HG03045 (cell line): ENCODE measurements at regions not wholly inside any gene's neighbourhood (a gene's known extent, or its start where the extent isn't known, plus 50 kb on each side); places are given as distances from the start of the nearest gene placed in this dataset.

Experiments
- ATAC-seq: cut with Tn5 transposase; IDR thresholded peaks from one replicate; pipeline ENCODE4 v1.9.1; 2021; ENCODE audit warnings: mild to moderate bottlenecking, moderate library complexity; ENCODE audit not compliant: unreplicated experiment

DNA sequence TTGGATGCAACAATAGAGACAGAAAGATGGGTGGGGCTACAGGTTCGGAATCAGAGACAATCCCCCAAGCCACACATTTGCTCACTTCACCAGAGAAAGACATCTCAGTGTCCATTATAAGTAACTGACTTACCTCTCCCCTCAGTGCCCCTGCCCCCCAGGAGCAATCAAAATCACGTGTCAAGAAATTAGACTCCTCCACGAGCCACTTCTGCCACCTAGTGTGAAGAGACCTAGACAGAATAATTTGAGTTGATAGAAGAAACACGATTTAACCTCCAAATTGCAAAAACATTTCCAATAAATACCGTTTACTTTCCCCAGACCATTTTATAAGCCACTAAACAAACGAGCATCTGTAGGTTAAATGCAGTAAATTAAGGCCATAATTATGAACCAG, 123.2 kb downstream of the SLC30A10 start:
- no peak for ATAC-seq

- ATAC-seq = no peak
Observed at GRCh38 chr1:219801156-219801820, 127.1 kb downstream of the SLC30A10 start.

GRCh38 chr1:219798283-219799030, 129.9 kb downstream of the SLC30A10 start:
- peak; percentile 51 for ATAC-seq

DNA sequence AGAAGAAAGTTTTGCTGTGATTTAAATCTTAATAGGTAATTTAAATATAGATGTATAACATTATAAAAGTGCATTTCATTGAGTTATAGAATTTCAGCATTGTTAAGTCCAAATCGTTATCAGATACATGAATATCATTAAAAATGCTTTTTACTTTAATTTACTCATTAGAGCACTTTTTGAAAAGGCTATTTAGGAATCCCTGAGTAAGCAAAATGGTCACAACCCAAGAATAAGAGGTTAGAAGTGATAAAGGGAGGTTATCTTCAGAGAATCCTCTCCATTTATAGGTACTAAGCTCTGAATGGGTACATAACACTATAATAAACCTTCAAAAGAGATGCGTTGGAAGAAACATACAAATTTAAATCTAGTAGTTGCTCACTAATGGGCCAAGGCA, 130.7 kb downstream of the SLC30A10 start:
- ATAC-seq = no peak

GRCh38 chr1:219797009-219797408, 131.3 kb downstream of the SLC30A10 start:
- ATAC-seq = no peak

- no peak for ATAC-seq
Observed at GRCh38 chr1:219795363-219795917, 132.9 kb downstream of the SLC30A10 start.

- no peak for ATAC-seq
Observed at GRCh38 chr1:219794085-219794743, 134.1 kb downstream of the SLC30A10 start.

DNA sequence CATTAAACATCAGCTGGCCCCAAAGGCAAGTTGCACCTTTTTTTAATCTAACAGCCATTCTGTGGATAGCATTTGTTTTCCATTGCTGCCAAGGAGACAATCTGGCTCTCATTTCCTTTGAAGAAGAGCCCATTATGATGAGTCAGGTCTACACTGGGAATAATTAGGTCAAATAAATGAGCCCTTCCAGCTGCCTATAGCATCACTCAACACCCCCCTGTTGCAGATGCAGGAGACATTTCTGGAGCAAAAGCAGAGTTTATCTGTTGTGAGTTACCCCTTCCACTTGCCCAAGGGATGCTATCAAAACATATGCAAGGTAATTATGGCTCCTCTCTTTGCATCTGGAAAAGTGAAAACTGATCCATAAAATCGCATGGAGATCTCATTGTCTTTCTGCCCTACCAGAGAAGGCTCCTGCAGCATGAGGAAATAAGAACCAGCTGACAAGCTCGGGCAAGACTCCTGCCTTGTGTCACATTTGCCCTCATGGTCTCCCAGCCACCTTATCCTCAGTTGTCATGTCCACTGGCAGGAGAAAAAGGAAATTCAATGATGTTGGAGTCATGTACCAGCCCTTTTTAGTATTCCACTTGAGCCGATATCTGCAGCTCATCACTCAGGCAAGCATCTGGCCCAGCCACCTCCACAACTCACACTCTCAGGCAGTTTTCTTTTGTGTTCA, 135.9 kb downstream of the SLC30A10 start:
- ATAC-seq = no peak

- ATAC-seq = no peak
Observed at GRCh38 chr1:219791766-219792165, 136.6 kb downstream of the SLC30A10 start.

DNA sequence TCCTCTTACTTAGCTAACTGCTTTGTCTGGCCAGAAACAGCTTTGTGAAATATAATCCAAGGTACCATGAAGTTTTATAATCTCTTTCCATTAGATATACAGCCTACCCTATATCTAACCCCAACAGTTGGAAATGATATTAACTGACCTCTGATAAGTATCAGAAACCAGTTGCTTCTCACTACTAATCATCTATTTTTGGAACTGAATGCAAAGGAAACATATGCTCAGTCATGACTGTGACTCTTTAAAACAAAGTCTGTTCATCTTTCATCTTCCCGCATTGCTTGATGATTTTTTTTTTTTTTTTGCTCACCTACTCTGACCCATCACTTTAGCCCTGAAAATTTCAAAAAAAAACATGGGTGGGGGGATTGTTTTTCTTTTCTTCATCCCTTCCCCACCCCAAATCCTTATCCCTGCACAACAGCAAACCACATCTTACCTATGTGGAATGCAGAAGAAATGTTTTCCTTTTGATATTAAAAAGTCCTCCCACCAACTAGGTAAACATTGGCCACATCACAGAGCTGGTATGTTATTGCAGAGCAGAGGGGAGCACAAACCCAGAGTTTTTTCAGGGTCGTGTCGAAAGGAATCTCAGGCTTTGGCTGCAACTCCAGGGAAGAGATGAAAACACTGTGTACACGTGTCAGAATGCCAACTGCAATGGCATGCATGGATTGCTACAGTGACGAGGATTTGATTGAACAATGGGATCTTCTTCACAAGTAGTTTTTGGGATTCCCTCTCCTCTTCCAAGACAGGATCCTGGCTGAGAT, 137.3 kb downstream of the SLC30A10 start:
- no peak for ATAC-seq

DNA sequence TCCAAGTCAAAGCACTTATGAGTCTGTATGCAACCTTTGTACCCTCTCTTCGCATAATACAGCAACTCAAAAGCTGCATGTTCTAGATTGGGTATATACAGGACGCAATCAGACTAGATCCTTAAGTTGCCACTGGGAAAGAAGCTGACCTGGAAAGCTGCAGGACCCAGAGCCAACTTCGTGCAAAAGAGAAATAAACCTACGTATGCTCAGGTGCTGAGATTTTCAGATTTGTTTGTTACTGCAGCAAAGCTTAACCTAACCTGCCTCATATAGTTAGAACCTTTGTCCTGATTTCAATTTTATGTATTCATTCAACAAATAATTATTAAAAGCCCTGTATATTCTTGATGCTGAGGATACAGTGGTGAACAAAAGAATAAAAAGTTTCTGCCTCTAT, 139.7 kb downstream of the SLC30A10 start:
- no peak for ATAC-seq

GRCh38 chr1:219788091-219788490, 140.3 kb downstream of the SLC30A10 start:
- no peak for ATAC-seq

DNA sequence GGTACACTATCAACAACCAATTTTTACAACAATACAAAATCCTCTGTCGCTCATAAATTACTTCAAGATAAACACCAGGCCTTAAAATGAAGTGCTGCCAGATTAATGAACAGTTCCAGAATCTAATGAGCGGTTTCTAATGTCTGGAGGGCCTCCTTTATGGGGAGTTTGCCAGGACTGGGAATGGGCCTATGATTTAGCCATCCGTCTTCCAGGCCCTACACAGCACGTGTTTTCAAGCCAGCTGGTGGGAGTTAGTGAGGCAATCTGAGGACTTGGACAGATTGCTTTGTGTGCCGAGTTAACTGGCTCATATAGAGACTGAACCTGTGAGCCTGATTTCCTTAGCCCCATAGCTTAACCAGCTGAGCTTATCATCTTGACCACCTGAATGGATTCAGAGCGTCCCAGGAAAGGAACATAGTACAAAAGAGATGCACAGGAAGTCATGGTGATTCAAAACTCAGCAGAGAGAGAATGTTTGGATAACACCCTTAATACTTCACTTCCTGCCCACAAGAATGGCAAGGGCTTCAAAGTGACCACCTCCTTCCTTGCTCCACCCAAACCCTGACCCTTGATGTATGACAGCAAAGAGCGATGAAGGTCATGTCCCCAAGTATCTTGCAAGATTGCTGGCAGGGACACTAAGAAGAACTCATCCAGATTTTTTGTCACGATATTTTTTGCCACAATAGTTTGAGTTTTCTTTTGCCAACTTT, 143.5 kb downstream of the SLC30A10 start:
- no peak for ATAC-seq

DNA sequence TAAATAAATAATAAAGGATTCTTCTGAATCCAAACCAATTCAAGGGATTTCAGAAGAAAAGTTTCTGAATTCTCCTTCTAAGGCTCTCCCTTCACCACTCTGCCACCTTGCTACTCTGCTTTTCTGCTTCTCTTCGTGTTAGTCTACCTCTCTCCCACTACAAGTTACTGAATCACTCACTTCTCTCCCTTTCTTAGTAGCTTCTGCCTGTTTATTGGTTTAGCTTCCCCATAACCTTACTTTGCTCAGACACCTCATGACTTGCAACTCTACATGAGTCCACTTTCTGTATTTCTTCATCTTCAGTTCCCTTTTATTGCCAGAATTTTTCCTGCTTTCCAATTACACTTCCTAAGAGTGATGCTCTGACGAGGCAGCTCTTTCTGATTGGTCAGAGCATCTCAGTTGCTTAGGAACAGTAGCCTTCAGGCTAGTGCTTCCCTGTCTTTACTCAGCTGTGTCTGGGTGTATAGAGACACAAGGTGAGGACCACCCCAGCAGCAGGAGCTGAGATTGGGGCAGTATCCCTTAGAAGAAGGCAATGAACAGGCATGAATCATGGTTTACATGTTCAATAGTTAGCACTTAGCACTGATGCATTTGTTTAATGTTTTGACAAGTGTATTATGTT, 144.6 kb downstream of the SLC30A10 start:
- no peak for ATAC-seq

DNA sequence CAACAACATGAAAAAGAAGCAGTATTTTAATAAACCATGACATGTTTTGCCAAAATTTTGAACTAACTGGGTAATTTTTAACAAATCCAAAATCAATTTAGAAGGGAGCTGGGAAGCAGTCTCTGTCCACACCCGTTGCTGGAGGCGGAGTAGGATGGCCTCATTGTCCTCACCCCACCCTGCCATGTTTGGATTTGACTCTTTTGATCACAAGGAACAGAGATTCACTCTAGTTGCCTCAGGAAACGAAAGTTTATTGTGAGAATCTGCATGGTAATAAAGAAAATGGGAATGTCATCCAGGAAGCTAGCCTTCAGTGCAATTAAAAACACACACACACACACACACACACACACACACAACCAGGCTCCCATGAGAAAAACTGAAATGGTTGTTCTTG, 145.4 kb downstream of the SLC30A10 start:
- ATAC-seq = no peak

DNA sequence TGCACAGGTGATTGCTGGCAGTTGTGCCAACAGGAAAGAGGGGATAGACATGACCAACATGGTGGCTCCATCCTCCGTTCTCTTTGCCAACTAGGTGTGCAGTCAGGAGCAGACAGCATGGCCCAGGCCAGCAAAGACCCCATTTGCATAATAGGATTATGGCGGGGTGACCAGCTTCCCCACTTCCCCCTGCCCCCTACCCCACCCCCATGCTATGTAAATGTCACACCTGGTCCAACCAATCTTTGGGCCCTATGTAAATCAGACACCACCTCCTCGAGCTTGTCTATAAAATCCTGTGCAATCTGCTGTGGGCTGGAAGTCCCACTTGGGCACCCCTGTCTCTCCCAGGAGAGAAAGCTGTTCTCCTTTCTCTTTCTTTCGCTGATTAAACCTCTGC, 146.0 kb downstream of the SLC30A10 start:
- ATAC-seq = no peak

DNA sequence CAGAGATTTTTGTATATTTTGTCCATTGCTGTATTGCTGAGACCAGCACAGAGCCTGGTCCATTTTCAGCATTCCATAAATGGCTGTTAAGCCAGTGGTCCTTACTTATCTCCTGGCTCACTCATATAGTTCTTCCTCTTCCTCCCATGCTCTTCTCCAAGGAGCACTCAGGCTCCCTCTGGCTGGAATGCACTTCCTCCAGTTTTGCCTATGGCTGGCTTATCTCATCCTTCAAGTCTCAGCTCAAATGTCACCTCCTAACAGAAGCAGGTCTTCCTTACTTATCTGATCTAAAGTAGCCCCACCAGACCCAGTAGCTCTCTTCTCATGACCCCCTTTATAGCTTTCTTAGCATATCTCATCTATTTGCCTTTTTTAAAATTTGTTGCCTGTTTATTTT, 146.9 kb downstream of the SLC30A10 start:
- ATAC-seq = no peak

GRCh38 chr1:219778793-219779369, 149.5 kb downstream of the SLC30A10 start:
- no peak for ATAC-seq

- ATAC-seq = no peak
Observed at GRCh38 chr1:219778110-219778509, 150.2 kb downstream of the SLC30A10 start.
